ENCODE measurements at regions not wholly inside any gene's neighbourhood (a gene's known extent, or its start where the extent isn't known, plus 50 kb on each side); places are given as distances from the start of the nearest gene placed in this dataset.

- no peak for DNase-seq
- intact Hi-C loops (cut with DNase I) = no loop called here
Measured at GRCh38 chr2:37471104-37471503, 126.7 kb downstream of the QPCT start.

- no peak for DNase-seq
- intact Hi-C loops (cut with DNase I) = no loop called here
Measured at GRCh38 chr2:37471994-37472393, 127.6 kb downstream of the QPCT start.

GRCh38 chr2:37472959-37473358, 128.5 kb downstream of the QPCT start:
- no peak for DNase-seq
- intact Hi-C loops (cut with DNase I) = no loop called here

GRCh38 chr2:37476411-37476810, 132.0 kb downstream of the QPCT start:
- intact Hi-C loops (cut with DNase I) = no loop called here

GRCh38 chr2:37477921-37478320, 133.5 kb downstream of the QPCT start:
- intact Hi-C loops (cut with DNase I) = no loop called here
- DNase-seq = no peak

More at GRCh38 chr2:37476411-37476810, 132.0 kb downstream of the QPCT start:
- DNase-seq = no peak

GRCh38 chr2:37481244-37481643, 136.8 kb downstream of the QPCT start:
- peak in 2 of 10 donors; percentile 66 to 70 for DNase-seq
- intact Hi-C loops (cut with DNase I) = no loop called here

- intact Hi-C loops (cut with DNase I) = no loop called here
- DNase-seq = no peak
Measured at GRCh38 chr2:37489041-37489456, 144.6 kb downstream of the QPCT start.

- DNase-seq = no peak
- intact Hi-C loops (cut with DNase I) = no loop called here
Measured at GRCh38 chr2:37489536-37489935, 145.1 kb downstream of the QPCT start.

GRCh38 chr2:37493425-37493824, 149.0 kb downstream of the QPCT start:
- no peak for DNase-seq
- intact Hi-C loops (cut with DNase I) = no loop called here

GRCh38 chr2:37499113-37499512, 154.7 kb downstream of the QPCT start:
- DNase-seq = no peak
- intact Hi-C loops (cut with DNase I) = no loop called here

- intact Hi-C loops (cut with DNase I) = no loop called here
Measured at GRCh38 chr2:37500031-37500430, 155.6 kb downstream of the QPCT start.

GRCh38 chr2:37501113-37501512, 156.7 kb downstream of the QPCT start:
- no peak for DNase-seq
- intact Hi-C loops (cut with DNase I) = no loop called here

More at GRCh38 chr2:37500031-37500430, 155.6 kb downstream of the QPCT start:
- no peak for DNase-seq

- DNase-seq = no peak
- intact Hi-C loops (cut with DNase I) = no loop called here
Measured at GRCh38 chr2:37506407-37507050, 162.1 kb downstream of the QPCT start.

GRCh38 chr2:37507051-37507410, 162.6 kb downstream of the QPCT start:
- intact Hi-C loops (cut with DNase I) = no loop called here
- DNase-seq = no peak

GRCh38 chr2:37507703-37508102, 163.3 kb downstream of the QPCT start:
- DNase-seq = peak in 1 of 10 donors; percentile 64
- intact Hi-C loops (cut with DNase I) = no loop called here

- no peak for DNase-seq
- intact Hi-C loops (cut with DNase I) = no loop called here
Measured at GRCh38 chr2:37512971-37513370, 158.5 kb downstream of the CDC42EP3 start.

GRCh38 chr2:37523814-37524362, 147.6 kb downstream of the CDC42EP3 start:
- no peak for DNase-seq
- intact Hi-C loops (cut with DNase I) = no loop called here

GRCh38 chr2:37526323-37526722, 145.1 kb downstream of the CDC42EP3 start:
- intact Hi-C loops (cut with DNase I) = no loop called here
- DNase-seq = no peak

GRCh38 chr2:37526856-37527255, 144.6 kb downstream of the CDC42EP3 start:
- no peak for DNase-seq
- intact Hi-C loops (cut with DNase I) = no loop called here

- intact Hi-C loops (cut with DNase I) = no loop called here
- DNase-seq = no peak
Measured at GRCh38 chr2:37527361-37527760, 144.1 kb downstream of the CDC42EP3 start.

GRCh38 chr2:37529830-37530415, 141.5 kb downstream of the CDC42EP3 start:
- DNase-seq = no peak
- intact Hi-C loops (cut with DNase I) = no loop called here

- intact Hi-C loops (cut with DNase I) = no loop called here
- DNase-seq = no peak
Measured at GRCh38 chr2:37532503-37532902, 138.9 kb downstream of the CDC42EP3 start.

Measured in posterior cingulate gyrus (tissue), 11 donors.